ENCODE measurements at regions not wholly inside any gene's neighbourhood (a gene's known extent, or its start where the extent isn't known, plus 50 kb on each side); places are given as distances from the start of the nearest gene placed in this dataset.
"Not testable (repeated sequence)": the region's sequence is repeated elsewhere in the genome, so short reads cannot be mapped to it uniquely, and the experiment has no call there.

DNA sequence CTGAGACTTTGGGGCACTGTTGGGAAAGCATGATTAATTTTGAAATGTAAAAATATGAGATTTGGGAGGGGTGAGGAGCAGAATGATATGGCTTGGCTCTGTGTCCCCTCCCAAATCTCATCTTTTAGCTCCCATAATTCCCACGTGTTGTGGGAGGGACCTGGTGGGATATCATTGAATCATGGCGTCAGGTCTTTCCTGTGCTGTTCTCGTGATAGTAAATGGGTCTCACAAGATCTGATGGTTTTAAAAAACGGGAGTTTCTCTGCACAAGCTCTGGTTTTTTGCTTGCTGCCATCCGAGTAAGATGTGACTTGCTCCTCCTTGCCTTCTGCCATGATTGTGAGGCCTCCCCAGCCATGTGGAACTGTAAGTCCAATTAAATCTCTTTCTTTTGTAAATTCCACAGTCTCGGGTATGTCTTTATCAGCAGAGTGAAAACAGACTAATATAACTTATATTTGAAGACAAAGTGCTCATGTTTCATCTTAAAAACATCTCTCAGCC, 546.0 kb upstream of the NECTIN3 start:
- H3K9ac ChIP-seq (ENCODE audit: low read depth, low read length); H3K4me2 ChIP-seq (ENCODE audit: low read length); H3K36me3 ChIP-seq (ENCODE audit: insufficient read depth, low read length); H3K9me3 ChIP-seq (replicated peaks; ENCODE audit: low read length); H3K27me3 ChIP-seq (ENCODE audit: control insufficient read depth, insufficient read depth, low read length); H3K4me3 ChIP-seq (ENCODE audit: low read length): not testable (repeated sequence)
- peaks cover 34% of the 10 kb centered on the region for H3K4me1 ChIP-seq (ENCODE audit: control insufficient read depth, insufficient read depth, low read length)

DNA sequence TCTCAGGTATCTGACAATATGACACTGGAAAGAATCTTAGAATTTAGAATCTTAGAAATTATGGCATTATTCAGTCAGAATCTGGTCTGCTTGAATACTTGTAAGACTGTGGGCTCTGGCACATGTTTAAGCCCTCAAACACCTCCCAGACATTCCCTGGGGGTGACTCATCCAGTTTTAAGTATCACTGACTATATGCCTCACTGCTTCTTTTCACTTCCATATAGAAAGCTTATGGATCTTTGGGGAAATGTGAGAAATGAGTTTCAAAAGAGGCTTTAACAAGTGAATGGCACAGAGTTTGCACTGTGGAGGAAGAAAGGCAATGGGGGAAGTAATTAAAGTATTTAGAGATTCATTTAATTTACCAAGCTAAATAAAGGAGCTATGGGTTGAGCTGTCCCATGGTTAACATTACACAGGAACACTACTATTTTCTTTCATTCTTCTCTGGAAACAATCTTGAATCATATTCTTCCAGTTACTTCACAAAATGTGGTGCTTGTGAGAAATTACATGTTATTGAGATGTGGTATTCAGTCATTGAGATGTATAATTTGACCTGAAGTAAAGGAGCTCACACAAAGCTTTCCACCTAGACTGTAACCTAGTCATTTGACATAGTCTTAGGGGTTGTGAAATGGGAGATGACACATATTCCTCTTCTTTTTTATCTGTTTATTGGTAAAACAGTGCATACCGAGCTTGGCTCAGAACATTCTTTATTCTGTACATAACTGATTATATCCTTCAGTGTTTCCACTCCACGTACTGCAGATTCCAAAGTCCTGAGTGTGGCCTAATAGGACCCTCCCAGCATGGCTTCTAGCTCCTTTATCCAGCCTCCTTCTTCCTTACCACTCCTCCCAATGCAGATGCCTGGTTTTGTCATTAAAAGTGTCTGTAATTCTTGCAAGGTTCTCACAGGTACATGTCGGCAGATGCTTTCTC, 544.6 kb upstream of the NECTIN3 start:
- H3K4me1 ChIP-seq (ENCODE audit: control insufficient read depth, insufficient read depth, low read length), result peaks cover 26% of the 10 kb centered on the region
- peak overlapping the region; percentile 68 for H3K4me2 ChIP-seq (ENCODE audit: low read length)
- H3K27me3 ChIP-seq (ENCODE audit: control insufficient read depth, insufficient read depth, low read length), result no peaks in the 10 kb centered on the region
- no peaks in the 10 kb centered on the region for H3K36me3 ChIP-seq (ENCODE audit: insufficient read depth, low read length)
- peak overlapping the region; percentile 29 for H3K4me3 ChIP-seq (ENCODE audit: low read length)
- H3K9ac ChIP-seq (ENCODE audit: low read depth, low read length), result peak overlapping the region; percentile 80
- H3K9me3 ChIP-seq (replicated peaks; ENCODE audit: low read length), result no peaks in the 10 kb centered on the region

DNA sequence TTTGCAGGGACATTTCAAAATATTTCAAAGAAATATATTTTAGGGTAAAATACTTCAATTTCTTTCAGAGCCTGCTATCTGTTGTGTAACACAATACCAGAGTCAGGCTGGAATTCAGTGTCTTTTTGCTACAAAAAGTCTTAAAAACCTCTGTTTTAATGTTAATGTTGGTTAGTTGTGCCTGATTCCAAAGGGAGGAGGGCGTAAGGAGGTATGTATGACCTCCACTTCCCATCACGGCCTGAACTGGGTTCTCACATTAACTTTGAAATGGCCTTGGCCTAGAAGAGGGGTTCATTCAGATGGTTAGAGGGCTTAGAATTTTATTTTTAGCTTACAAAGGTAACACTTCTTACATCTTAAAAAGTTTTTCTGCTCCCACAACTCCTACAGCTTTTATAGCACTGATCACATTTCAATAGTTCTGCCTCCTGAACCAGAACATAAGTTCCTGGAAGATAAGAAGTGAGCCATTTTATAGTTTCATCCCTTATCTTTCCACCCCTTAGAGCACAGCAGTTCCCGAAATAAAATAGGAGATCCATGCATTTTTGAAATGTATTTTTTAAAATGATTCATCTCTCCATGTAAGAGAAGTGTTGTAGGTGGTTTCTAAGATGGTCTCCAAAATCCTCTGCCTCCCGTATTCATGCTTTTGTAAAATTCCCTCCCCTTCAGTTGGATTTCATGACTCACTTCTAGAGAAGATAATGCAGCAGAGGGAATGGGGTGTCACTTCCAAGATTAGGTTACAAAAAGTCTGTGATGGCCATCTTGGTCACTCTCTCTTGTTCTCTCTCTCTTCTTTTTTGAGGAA, 543.1 kb upstream of the NECTIN3 start:
- no peaks in the 10 kb centered on the region for H3K9me3 ChIP-seq (replicated peaks; ENCODE audit: low read length)
- H3K36me3 ChIP-seq (ENCODE audit: insufficient read depth, low read length), result no peaks in the 10 kb centered on the region
- peak overlapping the region; percentile 65 for H3K9ac ChIP-seq (ENCODE audit: low read depth, low read length)
- H3K4me2 ChIP-seq (ENCODE audit: low read length), result no peak overlapping the region
- H3K4me3 ChIP-seq (ENCODE audit: low read length), result no peak overlapping the region
- H3K4me1 ChIP-seq (ENCODE audit: control insufficient read depth, insufficient read depth, low read length), result peaks cover 26% of the 10 kb centered on the region
- H3K27me3 ChIP-seq (ENCODE audit: control insufficient read depth, insufficient read depth, low read length), result no peaks in the 10 kb centered on the region

GRCh38 chr3:110530902-110531301, 540.7 kb upstream of the NECTIN3 start:
- no peak overlapping the region for H3K4me2 ChIP-seq (ENCODE audit: low read length)
- peaks cover 25% of the 10 kb centered on the region for H3K4me1 ChIP-seq (ENCODE audit: control insufficient read depth, insufficient read depth, low read length)
- H3K27me3 ChIP-seq (ENCODE audit: control insufficient read depth, insufficient read depth, low read length), result no peaks in the 10 kb centered on the region
- no peak overlapping the region for H3K9ac ChIP-seq (ENCODE audit: low read depth, low read length)
- H3K36me3 ChIP-seq (ENCODE audit: insufficient read depth, low read length), result no peaks in the 10 kb centered on the region
- no peaks in the 10 kb centered on the region for H3K9me3 ChIP-seq (replicated peaks; ENCODE audit: low read length)
- H3K4me3 ChIP-seq (ENCODE audit: low read length), result no peak overlapping the region

DNA sequence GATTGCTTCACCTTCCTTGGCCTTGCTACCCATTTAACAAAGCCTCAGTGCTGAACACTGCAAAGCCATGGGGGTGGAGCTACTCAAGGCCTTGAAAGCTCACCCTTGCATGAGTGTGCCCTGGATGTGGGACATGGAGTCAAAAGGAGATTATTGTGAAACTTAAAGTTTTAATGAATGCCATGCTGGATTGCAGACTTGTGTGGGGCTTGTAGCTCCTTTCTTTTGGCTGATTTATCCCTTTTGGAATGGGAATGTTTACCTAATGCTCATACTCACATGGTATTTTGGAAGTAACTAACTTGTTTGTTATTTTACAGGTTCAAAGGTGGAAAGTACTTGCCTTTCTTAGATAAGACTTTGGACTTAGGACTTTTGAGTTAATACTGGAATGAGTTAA, 538.5 kb upstream of the NECTIN3 start:
- Histone ChIP-seq H3K4me3 (ENCODE audit: low read length) (no peak overlapping the region), H3K36me3 (ENCODE audit: insufficient read depth, low read length) (no peaks in the 10 kb centered on the region), H3K9me3 (replicated peaks; ENCODE audit: low read length) (no peaks in the 10 kb centered on the region), H3K4me2 (ENCODE audit: low read length) (no peak overlapping the region), H3K9ac (ENCODE audit: low read depth, low read length) (no peak overlapping the region), H3K4me1 (ENCODE audit: control insufficient read depth, insufficient read depth, low read length) (peaks cover 3% of the 10 kb centered on the region), H3K27me3 (ENCODE audit: control insufficient read depth, insufficient read depth, low read length) (no peaks in the 10 kb centered on the region)

GRCh38 chr3:110542552-110543150, 529.0 kb upstream of the NECTIN3 start:
- H3K4me2 ChIP-seq (ENCODE audit: low read length), result no peak overlapping the region
- no peaks in the 10 kb centered on the region for H3K36me3 ChIP-seq (ENCODE audit: insufficient read depth, low read length)
- no peaks in the 10 kb centered on the region for H3K27me3 ChIP-seq (ENCODE audit: control insufficient read depth, insufficient read depth, low read length)
- no peaks in the 10 kb centered on the region for H3K4me1 ChIP-seq (ENCODE audit: control insufficient read depth, insufficient read depth, low read length)
- no peak overlapping the region for H3K4me3 ChIP-seq (ENCODE audit: low read length)
- no peaks in the 10 kb centered on the region for H3K9me3 ChIP-seq (replicated peaks; ENCODE audit: low read length)
- H3K9ac ChIP-seq (ENCODE audit: low read depth, low read length), result no peak overlapping the region

- Histone ChIP-seq H3K9ac (ENCODE audit: low read depth, low read length) (no peak overlapping the region), H3K36me3 (ENCODE audit: insufficient read depth, low read length) (no peaks in the 10 kb centered on the region), H3K4me3 (ENCODE audit: low read length) (no peak overlapping the region), H3K4me2 (ENCODE audit: low read length) (no peak overlapping the region), H3K27me3 (ENCODE audit: control insufficient read depth, insufficient read depth, low read length) (no peaks in the 10 kb centered on the region), H3K9me3 (replicated peaks; ENCODE audit: low read length) (no peaks in the 10 kb centered on the region), H3K4me1 (ENCODE audit: control insufficient read depth, insufficient read depth, low read length) (no peaks in the 10 kb centered on the region)
Observed at GRCh38 chr3:110544730-110545129, 526.9 kb upstream of the NECTIN3 start.

GRCh38 chr3:110550511-110550910, 521.1 kb upstream of the NECTIN3 start:
- Histone ChIP-seq H3K4me1 (ENCODE audit: control insufficient read depth, insufficient read depth, low read length) (no peaks in the 10 kb centered on the region), H3K9ac (ENCODE audit: low read depth, low read length) (no peak overlapping the region), H3K4me2 (ENCODE audit: low read length) (no peak overlapping the region), H3K36me3 (ENCODE audit: insufficient read depth, low read length) (no peaks in the 10 kb centered on the region), H3K4me3 (ENCODE audit: low read length) (no peak overlapping the region), H3K9me3 (replicated peaks; ENCODE audit: low read length) (no peaks in the 10 kb centered on the region), H3K27me3 (ENCODE audit: control insufficient read depth, insufficient read depth, low read length) (no peaks in the 10 kb centered on the region)

- no peaks in the 10 kb centered on the region for H3K27me3 ChIP-seq (ENCODE audit: control insufficient read depth, insufficient read depth, low read length)
- peaks cover 6% of the 10 kb centered on the region for H3K4me1 ChIP-seq (ENCODE audit: control insufficient read depth, insufficient read depth, low read length)
- H3K4me2 ChIP-seq (ENCODE audit: low read length), result no peak overlapping the region
- no peaks in the 10 kb centered on the region for H3K9me3 ChIP-seq (replicated peaks; ENCODE audit: low read length)
- H3K9ac ChIP-seq (ENCODE audit: low read depth, low read length), result no peak overlapping the region
- no peak overlapping the region for H3K4me3 ChIP-seq (ENCODE audit: low read length)
- H3K36me3 ChIP-seq (ENCODE audit: insufficient read depth, low read length), result no peaks in the 10 kb centered on the region
Observed at GRCh38 chr3:110562621-110563020, 509.0 kb upstream of the NECTIN3 start.

GRCh38 chr3:110564674-110565073, 506.9 kb upstream of the NECTIN3 start:
- Histone ChIP-seq H3K4me2 (ENCODE audit: low read length) (no peak overlapping the region), H3K9ac (ENCODE audit: low read depth, low read length) (no peak overlapping the region), H3K4me1 (ENCODE audit: control insufficient read depth, insufficient read depth, low read length) (peaks cover 15% of the 10 kb centered on the region), H3K4me3 (ENCODE audit: low read length) (no peak overlapping the region), H3K36me3 (ENCODE audit: insufficient read depth, low read length) (no peaks in the 10 kb centered on the region), H3K27me3 (ENCODE audit: control insufficient read depth, insufficient read depth, low read length) (no peaks in the 10 kb centered on the region), H3K9me3 (replicated peaks; ENCODE audit: low read length) (no peaks in the 10 kb centered on the region)

GRCh38 chr3:110567029-110567428, 504.6 kb upstream of the NECTIN3 start:
- no peaks in the 10 kb centered on the region for H3K27me3 ChIP-seq (ENCODE audit: control insufficient read depth, insufficient read depth, low read length)
- no peak overlapping the region for H3K4me3 ChIP-seq (ENCODE audit: low read length)
- H3K9ac ChIP-seq (ENCODE audit: low read depth, low read length), result no peak overlapping the region

More at GRCh38 chr3:110567029-110567428, 504.6 kb upstream of the NECTIN3 start:
- peaks cover 15% of the 10 kb centered on the region for H3K4me1 ChIP-seq (ENCODE audit: control insufficient read depth, insufficient read depth, low read length)
- H3K4me2 ChIP-seq (ENCODE audit: low read length), result no peak overlapping the region
- H3K36me3 ChIP-seq (ENCODE audit: insufficient read depth, low read length), result no peaks in the 10 kb centered on the region
- no peaks in the 10 kb centered on the region for H3K9me3 ChIP-seq (replicated peaks; ENCODE audit: low read length)
